HL-60 (cell line): ENCODE measurements at regions not wholly inside any gene's neighbourhood (a gene's known extent, or its start where the extent isn't known, plus 50 kb on each side); places are given as distances from the start of the nearest gene placed in this dataset.

Source experiments
- DNase-seq, 2 experiments: peaks; one replicate each; pipeline ENCODE4 v3.0.0-alpha.2; 2010 to 2020; ENCODE audit warnings: low read depth in 1 of 2, low spot score in 1 of 2
- H3K27ac ChIP-seq: fragments of 250-450 bp; sonication (Bioruptor Pico); replicated peaks from 2 replicates; pipeline ENCODE4 v1.5.1; 2020; ENCODE audit warnings: mild to moderate bottlenecking, moderate library complexity
- H3K27me3 ChIP-seq: fragments of 250-450 bp; sonication (Bioruptor Pico); 2 replicates; pipeline ENCODE4 v1.5.1; 2021; ENCODE audit warnings: mild to moderate bottlenecking, moderate library complexity; ENCODE audit not compliant: insufficient read depth, poor library complexity, severe bottlenecking
- H3K4me3 ChIP-seq: replicated peaks from 2 replicates; pipeline ENCODE4 v1.5.1; 2011; ENCODE audit warnings: mild to moderate bottlenecking, control low read depth, low read length; ENCODE audit not compliant: insufficient read depth
- CTCF ChIP-seq: IDR thresholded peaks from one replicate; pipeline ENCODE4 v1.5.1; 2011; ENCODE audit warnings: low read length, control low read depth, inconsistent platforms; ENCODE audit not compliant: insufficient read depth
- GABPA ChIP-seq: IDR thresholded peaks from 2 replicates; pipeline ENCODE4 v1.6.1; 2012; ENCODE audit warnings: low read depth
- POLR2AphosphoS5 ChIP-seq: IDR thresholded peaks from 2 replicates; pipeline ENCODE4 v1.6.1; 2012; ENCODE audit warnings: low read depth
- REST ChIP-seq: IDR thresholded peaks from 2 replicates; pipeline ENCODE4 v1.6.1; 2012; ENCODE audit warnings: low read depth; ENCODE audit not compliant: insufficient replicate concordance
- SPI1 ChIP-seq: IDR thresholded peaks from 2 replicates; pipeline ENCODE4 v1.6.1; 2012; ENCODE audit warnings: low read depth, mild to moderate bottlenecking, borderline replicate concordance

- Histone ChIP-seq H3K27ac (no peak overlapping the region), H3K27me3 (no peaks in the 10 kb centered on the region), H3K4me3 (no peak overlapping the region)
- TF ChIP-seq GABPA, result no peak
- no peak for TF ChIP-seq CTCF
- TF ChIP-seq POLR2AphosphoS5, result no peak
- no peak for TF ChIP-seq REST
- no peak for TF ChIP-seq SPI1
- no peak for DNase-seq
Observed at GRCh38 chr7:16318989-16319915, 102.1 kb downstream of the CRPPA start.

GRCh38 chr7:16318463-16318862, 102.9 kb downstream of the CRPPA start:
- TF ChIP-seq SPI1 (no peak), REST (no peak), POLR2AphosphoS5 (no peak), GABPA (no peak), CTCF (no peak)
- Histone ChIP-seq H3K27ac (no peak overlapping the region), H3K4me3 (no peak overlapping the region), H3K27me3 (no peaks in the 10 kb centered on the region)
- no peak for DNase-seq

GRCh38 chr7:16317406-16317805, 103.9 kb downstream of the CRPPA start:
- TF ChIP-seq POLR2AphosphoS5 (no peak), CTCF (no peak), SPI1 (no peak), GABPA (no peak), REST (no peak)
- no peak for DNase-seq
- no peak overlapping the region for H3K27ac ChIP-seq

More at GRCh38 chr7:16317406-16317805, 103.9 kb downstream of the CRPPA start:
- Histone ChIP-seq H3K4me3 (no peak overlapping the region), H3K27me3 (no peaks in the 10 kb centered on the region)
